Vagina (tissue), 2 donors: ENCODE measurements at regions not wholly inside any gene's neighbourhood (a gene's known extent, or its start where the extent isn't known, plus 50 kb on each side); places are given as distances from the start of the nearest gene placed in this dataset.

Source experiments
- POLR2AphosphoS5 ChIP-seq, 2 donors: sonication (generic); formaldehyde crosslinking; IDR thresholded peaks; one replicate each; pipeline ENCODE4 v1.9.0; 2017; ENCODE audit warnings: antibody characterized with exemption in 2 of 2, mild to moderate bottlenecking in 2 of 2, low read depth in 1 of 2; ENCODE audit not compliant: insufficient read depth in 1 of 2
- TF ChIP-seq, protein P1 (sequence below), 3 experiments: fragments of 450-650 bp in 2 of 3; fragments of 200-600 bp in 1 of 3; sonication (generic) in 1 of 3; IDR thresholded peaks; one replicate each; pipeline ENCODE4 v1.5.1; 2017 to 2019; ENCODE audit warnings: antibody characterized with exemption in 3 of 3, mild to moderate bottlenecking in 2 of 3, moderate library complexity in 2 of 3

DNA sequence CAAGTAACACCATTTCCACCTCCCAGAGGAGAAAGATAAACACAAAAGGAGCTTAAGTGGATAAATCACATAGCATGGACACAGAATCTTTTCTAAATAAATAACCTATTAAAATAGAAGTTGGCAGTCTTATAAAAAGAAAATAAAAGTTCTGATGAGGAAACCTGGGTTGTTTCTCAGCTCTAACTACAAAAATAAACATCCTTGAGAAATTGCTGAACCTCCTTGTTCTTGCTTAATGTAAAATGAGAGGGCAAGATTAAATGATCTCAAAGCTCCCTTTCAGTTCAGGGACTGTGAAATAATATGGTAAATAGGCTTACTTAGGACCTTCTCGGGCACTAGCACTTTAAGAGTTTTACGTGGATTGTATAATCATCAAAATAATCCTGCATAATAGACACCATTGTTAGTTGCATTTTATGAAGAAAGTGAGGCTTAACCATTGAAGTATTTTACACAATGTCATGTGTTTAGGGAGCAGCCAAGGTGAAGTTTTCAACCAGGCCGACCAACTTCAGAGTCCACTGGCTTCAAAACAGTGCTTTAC lies 214.0 kb upstream of the NOVA1 start:
- no peak for TF ChIP-seq POLR2AphosphoS5 (IDR thresholded peaks at IDR 0.05; ENCODE audit: insufficient read depth in 1 of 2, low read depth in 1 of 2)
- TF ChIP-seq, protein P1, sequence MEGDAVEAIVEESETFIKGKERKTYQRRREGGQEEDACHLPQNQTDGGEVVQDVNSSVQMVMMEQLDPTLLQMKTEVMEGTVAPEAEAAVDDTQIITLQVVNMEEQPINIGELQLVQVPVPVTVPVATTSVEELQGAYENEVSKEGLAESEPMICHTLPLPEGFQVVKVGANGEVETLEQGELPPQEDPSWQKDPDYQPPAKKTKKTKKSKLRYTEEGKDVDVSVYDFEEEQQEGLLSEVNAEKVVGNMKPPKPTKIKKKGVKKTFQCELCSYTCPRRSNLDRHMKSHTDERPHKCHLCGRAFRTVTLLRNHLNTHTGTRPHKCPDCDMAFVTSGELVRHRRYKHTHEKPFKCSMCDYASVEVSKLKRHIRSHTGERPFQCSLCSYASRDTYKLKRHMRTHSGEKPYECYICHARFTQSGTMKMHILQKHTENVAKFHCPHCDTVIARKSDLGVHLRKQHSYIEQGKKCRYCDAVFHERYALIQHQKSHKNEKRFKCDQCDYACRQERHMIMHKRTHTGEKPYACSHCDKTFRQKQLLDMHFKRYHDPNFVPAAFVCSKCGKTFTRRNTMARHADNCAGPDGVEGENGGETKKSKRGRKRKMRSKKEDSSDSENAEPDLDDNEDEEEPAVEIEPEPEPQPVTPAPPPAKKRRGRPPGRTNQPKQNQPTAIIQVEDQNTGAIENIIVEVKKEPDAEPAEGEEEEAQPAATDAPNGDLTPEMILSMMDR (IDR thresholded peaks at IDR 0.05), result no peak
